BLaER1 (cell line): ENCODE measurements at regions not wholly inside any gene's neighbourhood (a gene's known extent, or its start where the extent isn't known, plus 50 kb on each side); places are given as distances from the start of the nearest gene placed in this dataset.

Experiments used
- H3K27ac ChIP-seq: shearing (Covaris generic); formaldehyde crosslinking; 2 replicates; pipeline ENCODE4 v1.8.1; 2022
- H3K27me3 ChIP-seq: shearing (Covaris generic); formaldehyde crosslinking; 2 replicates; pipeline ENCODE4 v1.8.1; 2022
- H3K36me3 ChIP-seq: shearing (Covaris generic); formaldehyde crosslinking; 2 replicates; pipeline ENCODE4 v1.8.1; 2022
- H3K4me1 ChIP-seq: shearing (Covaris generic); formaldehyde crosslinking; 2 replicates; pipeline ENCODE4 v1.8.1; 2022
- H3K4me2 ChIP-seq: shearing (Covaris generic); formaldehyde crosslinking; 2 replicates; pipeline ENCODE4 v1.8.1; 2022
- H3K4me3 ChIP-seq: shearing (Covaris generic); formaldehyde crosslinking; 2 replicates; pipeline ENCODE4 v1.8.1; 2022
- H3K9ac ChIP-seq: shearing (Covaris generic); formaldehyde crosslinking; 2 replicates; pipeline ENCODE4 v1.8.1; 2022
- H3K9me3 ChIP-seq: shearing (Covaris generic); formaldehyde crosslinking; 2 replicates; pipeline ENCODE4 v1.8.1; 2022
- H4K20me1 ChIP-seq: shearing (Covaris generic); formaldehyde crosslinking; 2 replicates; pipeline ENCODE4 v1.8.1; 2022
- Cebpa-rat ChIP-seq: shearing (Covaris generic); IDR thresholded peaks from 2 replicates; pipeline ENCODE4 v1.8.1; 2022

DNA sequence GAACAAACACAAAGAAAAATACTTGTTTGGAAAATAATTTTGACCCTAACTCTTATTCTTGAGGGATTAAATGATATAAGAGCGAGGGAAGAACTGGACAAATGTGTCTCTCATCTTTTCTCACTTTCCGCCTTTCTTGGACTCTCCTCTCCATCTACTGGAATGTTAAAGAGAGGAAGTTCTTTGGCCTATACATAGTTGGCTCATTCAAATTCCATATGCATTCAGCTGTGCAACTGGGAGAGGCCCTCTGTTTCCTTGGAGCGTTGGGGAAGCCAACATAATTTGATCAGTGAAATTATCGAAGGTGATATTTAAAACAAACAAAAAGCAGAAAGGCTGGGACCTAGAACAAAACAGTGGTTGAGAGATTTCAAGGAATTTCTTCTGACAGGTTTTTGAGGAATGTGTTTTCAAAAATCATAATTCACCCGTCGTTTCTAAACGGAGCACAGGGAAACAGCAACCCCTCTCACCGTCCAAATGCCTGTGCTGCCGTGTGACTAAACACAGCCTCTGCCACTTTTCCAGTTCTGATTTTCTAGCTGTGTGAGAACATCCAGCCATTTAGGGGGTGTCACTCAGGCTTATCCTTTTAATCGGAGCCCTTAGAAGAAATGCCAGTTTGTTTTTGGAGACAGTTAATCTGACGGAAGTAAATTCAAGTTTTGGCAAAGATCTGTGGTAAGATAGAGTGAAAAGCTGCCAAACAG lies 489.9 kb downstream of the SOX2 start:
- H3K36me3 ChIP-seq, result no peaks in the 10 kb centered on the region
- no peaks in the 10 kb centered on the region for H3K9me3 ChIP-seq
- TF ChIP-seq Cebpa-rat, result no peak
- no peaks in the 10 kb centered on the region for H4K20me1 ChIP-seq
- H3K27ac ChIP-seq, result no peak overlapping the region
- no peak overlapping the region for H3K4me2 ChIP-seq
- H3K27me3 ChIP-seq, result no peaks in the 10 kb centered on the region
- H3K4me1 ChIP-seq, result no peaks in the 10 kb centered on the region
- H3K9ac ChIP-seq, result no peak overlapping the region
- no peak overlapping the region for H3K4me3 ChIP-seq

DNA sequence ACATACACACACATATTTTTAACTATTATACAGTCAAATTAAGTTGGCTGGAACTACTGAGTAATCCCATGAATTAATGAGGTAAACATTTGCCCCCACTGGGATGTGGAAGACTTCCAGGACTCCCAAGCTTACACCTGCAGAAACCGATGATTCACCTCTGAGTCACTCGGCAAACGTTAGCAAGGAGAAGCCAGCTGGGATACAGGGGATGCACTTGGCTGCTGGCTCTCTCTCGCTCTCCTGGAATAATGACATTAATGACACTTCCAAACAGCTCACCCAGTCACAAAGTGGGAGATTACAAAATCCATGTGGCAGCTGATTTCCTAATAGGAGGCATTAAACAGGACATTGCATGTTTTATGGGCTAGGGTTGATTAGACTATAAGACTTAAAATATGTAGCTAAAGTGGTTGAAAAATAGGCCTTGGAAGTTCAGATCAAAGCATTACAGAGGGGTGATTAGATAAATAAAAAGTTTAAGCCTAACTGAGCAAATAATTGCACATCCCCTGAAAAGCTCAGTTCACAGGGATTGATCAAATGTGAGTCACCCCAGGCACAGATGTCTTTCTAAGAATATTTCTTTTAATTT lies 500.9 kb downstream of the SOX2 start:
- Histone ChIP-seq H3K4me2 (no peak overlapping the region), H3K27ac (no peak overlapping the region), H3K27me3 (no peaks in the 10 kb centered on the region), H3K9me3 (no peaks in the 10 kb centered on the region), H4K20me1 (no peaks in the 10 kb centered on the region), H3K4me1 (no peaks in the 10 kb centered on the region), H3K36me3 (no peaks in the 10 kb centered on the region), H3K9ac (no peak overlapping the region), H3K4me3 (no peak overlapping the region)
- TF ChIP-seq Cebpa-rat, result no peak

DNA sequence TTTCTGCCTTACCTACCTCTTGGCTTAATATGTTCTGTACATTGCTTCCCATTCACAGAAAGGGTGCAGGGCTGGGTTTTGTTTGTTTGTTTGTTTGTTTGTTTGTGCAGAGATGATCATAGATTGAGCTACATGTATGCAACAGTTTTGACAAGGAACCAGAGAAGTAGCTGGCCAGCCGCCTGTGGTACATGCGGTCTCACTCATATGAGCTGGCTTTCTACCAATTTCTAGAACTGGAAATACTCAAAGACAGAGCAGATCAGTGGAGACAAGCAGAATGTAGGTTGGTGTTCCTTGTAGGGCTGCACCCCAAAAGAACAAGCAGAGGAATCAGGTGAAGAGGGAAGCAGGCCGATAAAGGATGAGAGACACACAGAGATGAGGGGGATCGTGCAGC lies 502.7 kb downstream of the SOX2 start:
- no peaks in the 10 kb centered on the region for H3K27me3 ChIP-seq
- no peak for TF ChIP-seq Cebpa-rat
- H3K4me1 ChIP-seq, result no peaks in the 10 kb centered on the region

DNA sequence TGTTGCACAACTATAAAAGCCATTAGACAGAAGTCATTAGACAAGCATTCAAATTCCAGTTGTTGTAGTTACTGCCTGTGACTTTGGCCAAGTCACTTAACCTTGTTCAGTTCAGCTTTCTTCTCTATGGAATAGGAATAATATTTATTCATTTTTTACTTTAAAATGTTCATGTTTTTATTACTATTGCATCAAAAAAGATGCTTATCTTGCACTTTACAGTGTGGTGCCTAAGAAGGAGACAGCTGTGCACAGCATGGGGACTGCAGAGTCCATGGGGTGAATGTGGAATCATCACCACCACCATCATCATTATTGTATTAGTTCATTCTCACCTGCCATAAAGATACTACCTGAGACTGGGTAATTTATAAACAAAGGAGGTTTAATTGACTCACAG lies 504.2 kb downstream of the SOX2 start:
- H3K36me3 ChIP-seq, result no peaks in the 10 kb centered on the region
- no peaks in the 10 kb centered on the region for H3K9me3 ChIP-seq
- H3K4me3 ChIP-seq, result no peak overlapping the region
- no peak overlapping the region for H3K9ac ChIP-seq
- TF ChIP-seq Cebpa-rat, result no peak
- H4K20me1 ChIP-seq, result no peaks in the 10 kb centered on the region
- H3K27me3 ChIP-seq, result no peaks in the 10 kb centered on the region
- no peak overlapping the region for H3K27ac ChIP-seq
- H3K4me2 ChIP-seq, result no peak overlapping the region
- no peaks in the 10 kb centered on the region for H3K4me1 ChIP-seq

More for the DNA sequence above, 502.7 kb downstream of the SOX2 start:
- no peaks in the 10 kb centered on the region for H3K9me3 ChIP-seq
- H3K9ac ChIP-seq, result no peak overlapping the region
- no peaks in the 10 kb centered on the region for H4K20me1 ChIP-seq
- no peak overlapping the region for H3K27ac ChIP-seq
- no peak overlapping the region for H3K4me2 ChIP-seq
- no peak overlapping the region for H3K4me3 ChIP-seq
- H3K36me3 ChIP-seq, result no peaks in the 10 kb centered on the region

DNA sequence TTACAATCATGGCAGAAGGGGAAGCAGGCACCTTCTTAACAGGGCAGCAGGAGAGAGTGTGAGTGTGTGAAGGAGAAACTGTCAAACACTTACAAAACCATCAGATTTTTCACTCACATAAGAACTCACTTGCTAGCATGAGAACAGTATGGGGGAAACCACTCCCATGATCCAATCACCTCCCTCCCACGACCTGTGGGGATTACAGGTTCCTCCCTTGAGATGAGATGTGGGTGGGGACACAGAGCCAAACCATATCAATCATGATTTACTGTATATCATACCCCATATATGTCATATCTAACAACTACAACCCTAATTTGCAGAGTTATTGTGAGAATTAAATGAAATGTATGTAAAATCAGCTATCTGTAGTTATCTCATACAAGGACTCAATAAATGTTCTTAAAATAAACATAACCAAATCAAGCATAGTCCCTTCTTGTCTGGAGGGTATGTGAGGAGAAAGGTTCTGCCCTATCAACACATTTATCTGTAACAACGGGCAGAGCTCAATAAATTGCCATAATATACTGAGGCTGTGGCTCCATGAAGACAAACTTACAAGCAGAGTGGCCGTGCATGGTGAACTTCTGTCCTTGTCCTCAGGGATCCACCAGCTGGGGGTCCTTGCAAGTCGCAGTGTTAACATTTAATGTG lies 504.7 kb downstream of the SOX2 start:
- H3K9ac ChIP-seq, result no peak overlapping the region
- no peak overlapping the region for H3K4me2 ChIP-seq
- H3K27ac ChIP-seq, result no peak overlapping the region
- no peak for TF ChIP-seq Cebpa-rat
- H3K27me3 ChIP-seq, result no peaks in the 10 kb centered on the region
- no peak overlapping the region for H3K4me3 ChIP-seq
- H3K36me3 ChIP-seq, result no peaks in the 10 kb centered on the region
- H3K9me3 ChIP-seq, result no peaks in the 10 kb centered on the region
- H3K4me1 ChIP-seq, result no peaks in the 10 kb centered on the region
- no peaks in the 10 kb centered on the region for H4K20me1 ChIP-seq

DNA sequence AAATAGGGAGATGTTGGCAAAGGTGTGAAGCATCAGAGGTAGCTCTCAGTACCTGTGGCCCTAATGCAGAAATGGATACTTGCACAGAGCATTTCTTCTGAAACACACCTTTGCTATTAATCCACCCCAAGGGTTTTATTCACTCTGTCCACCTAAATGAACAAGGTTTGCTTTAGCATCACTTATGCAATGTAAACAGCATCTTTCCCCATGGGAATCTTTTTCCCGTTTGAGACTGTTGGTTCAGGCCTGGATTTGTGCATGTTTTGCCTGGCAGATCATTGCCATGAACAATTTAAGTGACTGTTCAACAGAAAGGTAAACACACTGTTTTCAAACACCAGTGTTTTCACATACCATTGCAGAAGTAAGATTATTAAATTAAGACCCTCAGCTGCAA lies 508.3 kb downstream of the SOX2 start:
- no peaks in the 10 kb centered on the region for H3K36me3 ChIP-seq
- H3K4me2 ChIP-seq, result no peak overlapping the region
- TF ChIP-seq Cebpa-rat, result no peak
- no peak overlapping the region for H3K4me3 ChIP-seq
- H3K9me3 ChIP-seq, result no peaks in the 10 kb centered on the region
- H3K4me1 ChIP-seq, result no peaks in the 10 kb centered on the region
- H3K27ac ChIP-seq, result no peak overlapping the region
- H3K27me3 ChIP-seq, result no peaks in the 10 kb centered on the region
- H4K20me1 ChIP-seq, result no peaks in the 10 kb centered on the region
- no peak overlapping the region for H3K9ac ChIP-seq

DNA sequence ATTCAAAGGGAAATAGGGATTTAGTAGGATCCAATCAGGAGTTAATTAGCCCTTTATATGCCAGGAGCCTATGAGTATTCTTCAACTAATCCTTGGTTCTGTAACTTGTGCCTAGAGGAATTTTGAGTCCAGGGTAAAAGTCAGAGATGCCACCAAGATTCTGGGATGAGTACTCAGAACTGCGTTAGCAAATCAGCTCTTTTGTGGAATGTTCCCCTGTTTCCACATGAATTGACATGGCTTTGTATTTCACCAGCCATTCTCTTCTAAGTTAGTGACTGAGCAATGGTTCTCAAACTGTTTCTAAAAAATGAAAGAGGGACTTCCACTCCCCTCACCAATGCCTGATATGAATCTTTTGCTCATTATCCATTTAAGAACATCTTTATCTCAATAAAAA lies 508.7 kb downstream of the SOX2 start:
- TF ChIP-seq Cebpa-rat, result no peak
- Histone ChIP-seq H3K27ac (no peak overlapping the region), H3K36me3 (no peaks in the 10 kb centered on the region), H3K4me1 (no peaks in the 10 kb centered on the region), H4K20me1 (no peaks in the 10 kb centered on the region), H3K4me2 (no peak overlapping the region), H3K9ac (no peak overlapping the region), H3K4me3 (no peak overlapping the region), H3K9me3 (no peaks in the 10 kb centered on the region), H3K27me3 (no peaks in the 10 kb centered on the region)

DNA sequence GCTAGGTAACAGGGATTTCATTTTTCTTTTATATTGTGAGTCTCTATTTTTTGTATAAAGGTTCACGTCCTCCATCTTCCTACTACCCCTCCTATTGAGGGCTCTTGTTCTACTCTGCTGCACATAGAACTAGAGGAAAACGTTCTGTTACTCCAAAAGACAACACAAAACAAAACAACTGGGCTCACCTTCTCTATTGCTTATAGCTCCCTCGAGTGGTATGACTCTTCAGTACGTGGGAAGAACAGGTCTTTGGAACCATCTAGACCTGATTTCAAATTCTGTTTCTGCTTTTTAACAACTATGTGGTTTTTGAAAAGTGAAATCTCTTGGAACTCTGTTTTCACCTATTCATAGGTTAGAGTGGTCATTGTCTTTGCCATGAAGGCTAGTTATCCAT lies 515.3 kb downstream of the SOX2 start:
- no peak overlapping the region for H3K9ac ChIP-seq
- no peak overlapping the region for H3K27ac ChIP-seq
- no peaks in the 10 kb centered on the region for H3K36me3 ChIP-seq
- no peaks in the 10 kb centered on the region for H4K20me1 ChIP-seq
- H3K27me3 ChIP-seq, result no peaks in the 10 kb centered on the region
- no peak for TF ChIP-seq Cebpa-rat
- no peaks in the 10 kb centered on the region for H3K9me3 ChIP-seq
- H3K4me1 ChIP-seq, result no peaks in the 10 kb centered on the region
- no peak overlapping the region for H3K4me3 ChIP-seq
- no peak overlapping the region for H3K4me2 ChIP-seq

DNA sequence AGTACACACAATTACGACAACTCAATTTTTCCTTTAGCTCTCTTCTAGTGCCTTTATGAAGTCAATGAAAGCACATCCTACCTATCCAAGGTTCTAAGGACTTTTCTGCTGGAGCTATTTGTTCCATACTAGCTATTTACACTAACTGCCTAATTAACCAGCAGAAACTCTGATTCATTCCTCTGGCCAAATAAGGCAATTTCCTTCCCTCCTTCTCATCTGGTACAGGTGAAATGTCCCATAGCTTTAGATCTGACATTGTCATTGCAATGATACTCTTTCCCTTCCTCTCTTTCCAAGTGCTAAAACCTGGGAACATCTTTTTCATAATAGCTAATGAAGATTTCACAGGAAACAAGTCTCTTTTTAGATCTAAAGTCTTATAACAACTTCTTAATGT lies 521.7 kb downstream of the SOX2 start:
- TF ChIP-seq Cebpa-rat, result no peak
- no peaks in the 10 kb centered on the region for H3K36me3 ChIP-seq
- H3K27ac ChIP-seq, result no peak overlapping the region
- no peaks in the 10 kb centered on the region for H4K20me1 ChIP-seq
- H3K4me3 ChIP-seq, result no peak overlapping the region
- no peaks in the 10 kb centered on the region for H3K27me3 ChIP-seq
- H3K9me3 ChIP-seq, result no peaks in the 10 kb centered on the region
- H3K4me2 ChIP-seq, result no peak overlapping the region
- H3K4me1 ChIP-seq, result no peaks in the 10 kb centered on the region
- no peak overlapping the region for H3K9ac ChIP-seq

DNA sequence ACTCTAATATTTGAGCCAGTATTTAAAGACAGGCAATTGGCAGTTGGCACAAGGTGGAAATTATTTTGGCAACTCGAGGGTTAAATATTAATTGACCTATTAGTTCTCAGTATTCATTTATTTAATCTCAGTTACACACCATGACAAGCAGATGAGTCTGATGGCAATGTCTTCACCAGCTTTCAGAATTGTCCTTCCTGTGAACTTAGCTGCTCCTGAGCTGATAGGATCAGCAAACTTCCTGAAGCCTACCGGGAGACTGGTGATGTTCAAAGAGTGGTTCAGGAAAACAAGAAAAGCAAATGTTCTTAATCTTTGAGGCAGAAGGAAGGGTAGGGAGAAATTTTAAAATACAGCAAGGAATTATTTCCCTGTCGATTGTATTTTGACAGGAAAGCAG lies 522.2 kb downstream of the SOX2 start:
- Histone ChIP-seq H3K4me3 (no peak overlapping the region), H3K4me1 (no peaks in the 10 kb centered on the region), H3K36me3 (no peaks in the 10 kb centered on the region), H4K20me1 (no peaks in the 10 kb centered on the region), H3K27ac (no peak overlapping the region), H3K27me3 (no peaks in the 10 kb centered on the region), H3K9me3 (no peaks in the 10 kb centered on the region), H3K9ac (no peak overlapping the region), H3K4me2 (no peak overlapping the region)
- TF ChIP-seq Cebpa-rat, result no peak
